SK-N-SH (cell line): ENCODE measurements at regions not wholly inside any gene's neighbourhood (a gene's known extent, or its start where the extent isn't known, plus 50 kb on each side); places are given as distances from the start of the nearest gene placed in this dataset.

Experiments used
- CTCF ChIA-PET: fragments of 300-600, 350-600 bp; formaldehyde crosslinking; extraction: SDS; loops from one replicate; lab custom pipeline; 2021; lab: Yijun Ruan, JAX
- POLR2A ChIA-PET: fragments of 350-600 bp; sonication (Branson Sonifier 250); formaldehyde crosslinking; extraction: SDS; loops from one replicate; lab custom pipeline; 2020; ENCODE audit warnings: antibody characterized with exemption, inconsistent platforms; lab: Yijun Ruan, JAX
- DNase-seq: peaks from one replicate; pipeline ENCODE4 v3.0.0; 2012
- H2AFZ ChIP-seq: fragments of 200-600 bp; sonication (generic); 2 replicates; pipeline ENCODE4 v1.8.1; 2016; ENCODE audit warnings: antibody characterized with exemption, mild to moderate bottlenecking, low read depth
- H3F3A ChIP-seq: fragments of 200-600 bp; sonication (generic); replicated peaks from 2 replicates; pipeline ENCODE3; 2016; ENCODE audit warnings: antibody characterized with exemption, mild to moderate bottlenecking; ENCODE audit not compliant: insufficient read depth
- H3K27ac ChIP-seq, 2 experiments: fragments of 200-500 bp in 1 of 2; fragments of 200-600 bp in 1 of 2; sonication (Bioruptor generic) in 1 of 2; sonication (generic), shearing (Covaris generic) in 1 of 2; 2 replicates each; pipeline versions ENCODE4 v1.5.1 to v1.6.1; 2014 to 2016; ENCODE audit warnings: low read depth in 2 of 2, inconsistent platforms in 1 of 2, low read length in 1 of 2, mild to moderate bottlenecking in 1 of 2, mixed read lengths in 1 of 2
- H3K27me3 ChIP-seq: fragments of 200-600 bp; sonication (generic), shearing (Covaris generic); 2 replicates; pipeline ENCODE4 v1.6.1; 2016; ENCODE audit warnings: mixed run types; ENCODE audit not compliant: insufficient read depth
- H3K36me3 ChIP-seq, 2 experiments: fragments of 200-500 bp in 1 of 2; fragments of 200-600 bp in 1 of 2; sonication (Bioruptor generic) in 1 of 2; sonication (generic) in 1 of 2; replicated peaks in 1 of 2; 2 replicates each; pipeline versions ENCODE3 to v1.5.1; 2014 to 2016; ENCODE audit warnings: low read length in 1 of 2, mild to moderate bottlenecking in 1 of 2; ENCODE audit not compliant: insufficient read depth in 2 of 2, control insufficient read depth in 1 of 2
- H3K4me1 ChIP-seq, 2 experiments: fragments of 200-500 bp in 1 of 2; fragments of 200-600 bp in 1 of 2; sonication (Bioruptor generic) in 1 of 2; sonication (generic), shearing (Covaris generic) in 1 of 2; 2 replicates each; pipeline versions ENCODE4 v1.5.1 to v1.6.1; 2014 to 2016; ENCODE audit warnings: low read depth in 1 of 2, low read length in 1 of 2, mixed run types in 1 of 2; ENCODE audit not compliant: insufficient read depth in 2 of 2, control insufficient read depth in 1 of 2
- H3K4me2 ChIP-seq: fragments of 200-600 bp; sonication (generic), shearing (Covaris generic); 2 replicates; pipeline ENCODE4 v1.6.1; 2017; ENCODE audit warnings: mixed run types
- H3K4me3 ChIP-seq, 2 experiments: fragments of 200-500 bp in 1 of 2; fragments of 200-600 bp in 1 of 2; sonication (Bioruptor generic) in 1 of 2; sonication (generic), shearing (Covaris generic) in 1 of 2; 2 replicates each; pipeline versions ENCODE4 v1.5.1 to v1.8.1; 2014 to 2016; ENCODE audit warnings: low read depth in 2 of 2, inconsistent platforms in 1 of 2, low read length in 1 of 2, mild to moderate bottlenecking in 1 of 2, mixed read lengths in 1 of 2, moderate library complexity in 1 of 2
- H3K79me2 ChIP-seq: fragments of 200-600 bp; sonication (generic); 2 replicates; pipeline ENCODE4 v1.8.1; 2017; ENCODE audit warnings: mild to moderate bottlenecking; ENCODE audit not compliant: insufficient read depth
- H3K9ac ChIP-seq: fragments of 200-600 bp; sonication (generic); 2 replicates; pipeline ENCODE4 v1.6.1; 2017; ENCODE audit warnings: mixed run types
- H3K9me2 ChIP-seq: fragments of 200-600 bp; sonication (generic); 2 replicates; pipeline ENCODE4 v1.6.1; 2017; ENCODE audit warnings: mixed run types
- H3K9me3 ChIP-seq: fragments of 200-600 bp; sonication (generic); 2 replicates; pipeline ENCODE4 v1.6.1; 2017; ENCODE audit warnings: mixed run types, mild to moderate bottlenecking, moderate library complexity
- H4K20me1 ChIP-seq: fragments of 200-600 bp; sonication (generic); 2 replicates; pipeline ENCODE4 v1.6.1; 2017; ENCODE audit warnings: mild to moderate bottlenecking, mixed run types; ENCODE audit not compliant: insufficient read depth
- CHD2 ChIP-seq: fragments of 150-350 bp; IDR thresholded peaks from 2 replicates; pipeline ENCODE4 v1.6.1; 2018; ENCODE audit warnings: low read length; ENCODE audit not compliant: partially characterized antibody
- FOXJ3 ChIP-seq: sonication (generic); formaldehyde crosslinking; IDR thresholded peaks from 2 replicates; pipeline ENCODE4 v1.5.1; 2020; ENCODE audit warnings: mild to moderate bottlenecking, missing genetic modification reagents
- GABPA ChIP-seq: IDR thresholded peaks from 2 replicates; pipeline ENCODE4 v1.4.0; 2012; ENCODE audit warnings: low read depth, mild to moderate bottlenecking
- IRF3 ChIP-seq: fragments of 150-350 bp; IDR thresholded peaks from 2 replicates; pipeline ENCODE4 v1.6.1; 2016; ENCODE audit warnings: mild to moderate bottlenecking, low read depth, low read length
- JUND ChIP-seq: IDR thresholded peaks from 2 replicates; pipeline ENCODE4 v1.4.0; 2012
- MAX ChIP-seq: IDR thresholded peaks from 2 replicates; pipeline ENCODE4 v1.4.0; 2012; ENCODE audit warnings: low read depth
- MEF2A ChIP-seq: IDR thresholded peaks from 2 replicates; pipeline ENCODE4 v1.4.0; 2012; ENCODE audit warnings: low read depth, borderline replicate concordance
- MXI1 ChIP-seq: IDR thresholded peaks from 2 replicates; pipeline ENCODE4 v1.6.1; 2012; ENCODE audit warnings: mild to moderate bottlenecking, low read depth, low read length, improper control_type of control experiment
- NFIC ChIP-seq: IDR thresholded peaks from 2 replicates; pipeline ENCODE4 v1.4.0; 2012; ENCODE audit warnings: borderline replicate concordance
- NRF1 ChIP-seq: IDR thresholded peaks from 2 replicates; pipeline ENCODE4 v1.6.1; 2012; ENCODE audit warnings: low read depth, mild to moderate bottlenecking, low read length
- PBX3 ChIP-seq: IDR thresholded peaks from 2 replicates; pipeline ENCODE4; 2012
- REST ChIP-seq: IDR thresholded peaks from 2 replicates; pipeline ENCODE4 v1.6.1; 2012; ENCODE audit warnings: mild to moderate bottlenecking, low read depth, low read length, moderate library complexity
- RFX5 ChIP-seq: IDR thresholded peaks from 2 replicates; pipeline ENCODE4 v1.6.1; 2012; ENCODE audit warnings: mild to moderate bottlenecking, improper control_type of control experiment, low read length
- TAF1 ChIP-seq: IDR thresholded peaks from 2 replicates; pipeline ENCODE4 v1.6.1; 2012; ENCODE audit warnings: low read depth, mild to moderate bottlenecking, low read length, moderate library complexity, borderline replicate concordance
- TEAD4 ChIP-seq: IDR thresholded peaks from 2 replicates; pipeline ENCODE4 v1.4.0; 2012; ENCODE audit warnings: mild to moderate bottlenecking, borderline replicate concordance; ENCODE audit not compliant: insufficient read depth
- USF1 ChIP-seq: IDR thresholded peaks from 2 replicates; pipeline ENCODE4 v1.4.0; 2012; ENCODE audit warnings: low read depth, borderline replicate concordance
- USF2 ChIP-seq: fragments of 150-350 bp; IDR thresholded peaks from 2 replicates; pipeline ENCODE4 v1.6.1; 2017; ENCODE audit warnings: antibody characterized with exemption, low read length, low read depth, borderline replicate concordance
- YY1 ChIP-seq: IDR thresholded peaks from 2 replicates; pipeline ENCODE4 v1.4.0; 2012; ENCODE audit warnings: low read depth, mild to moderate bottlenecking
- WGBS: methylation state at CpG from one replicate; pipeline ENCODE4 v1.1.6; 2017; ENCODE audit warnings: low lambda C conversion rate; 5-methylcytosine and 5-hydroxymethylcytosine counted together
- TF ChIP-seq, protein P1 (sequence below): fragments of 200-600 bp; sonication (generic); IDR thresholded peaks from 2 replicates; pipeline ENCODE4 v1.6.1; 2017; ENCODE audit warnings: antibody characterized with exemption, mild to moderate bottlenecking, moderate library complexity

DNA sequence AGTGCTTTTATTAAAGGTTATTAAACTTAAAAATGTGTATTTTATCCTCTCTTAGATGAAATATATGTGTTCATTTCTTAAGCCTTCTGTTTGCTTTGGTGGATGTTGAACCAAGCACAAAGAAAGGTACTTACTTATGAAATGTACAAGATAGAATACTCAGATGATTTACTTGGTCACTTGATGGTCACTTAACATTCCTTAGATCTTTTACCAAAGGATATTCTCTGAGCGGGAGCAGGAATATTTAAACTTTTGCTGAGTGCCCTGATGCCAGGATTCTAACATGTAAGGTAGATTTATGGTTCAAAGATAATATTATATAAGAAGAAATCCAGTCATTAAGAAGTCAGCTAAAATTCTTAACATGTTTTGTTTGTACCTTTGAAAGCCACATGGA is 193.5 kb upstream of the ZEB2 start:
- ChIA-PET POLR2A (no interaction called here), CTCF (no interaction called here)
- no peak for DNase-seq
- Histone ChIP-seq H3K9me2 (no peaks in the 10 kb centered on the region), H3F3A (peaks cover 4% of the 10 kb centered on the region), H3K27ac (peak overlapping the region in 1 of 2 experiments; percentile 6; a peak in 1 of 4 replicates), H3K9me3 (peaks cover 9% of the 10 kb centered on the region), H2AFZ (no peak overlapping the region), H3K4me3 (no peak overlapping the region), H4K20me1 (no peaks in the 10 kb centered on the region), H3K4me1 (peaks cover 0 to 8% of the 10 kb centered on the region in 2 experiments; a peak in 2 of 4 replicates), H3K36me3 (no peaks in the 10 kb centered on the region), H3K79me2 (no peaks in the 10 kb centered on the region), H3K9ac (no peak overlapping the region), H3K4me2 (no peak overlapping the region), H3K27me3 (no peaks in the 10 kb centered on the region)
- 61% methylated on average over 1 of the region's 1 CpG for WGBS
- TF ChIP-seq MEF2A (no peak), NFIC (no peak), PBX3 (no peak), RFX5 (no peak), JUND (no peak), MXI1 (no peak), TEAD4 (no peak), USF2 (no peak), NRF1 (no peak), IRF3 (no peak), REST (no peak), YY1 (no peak), TAF1 (no peak), GABPA (no peak), CHD2 (no peak), FOXJ3 (CRISPR knock-in tag) (no peak), USF1 (no peak), MAX (no peak)
- TF ChIP-seq, protein P1, sequence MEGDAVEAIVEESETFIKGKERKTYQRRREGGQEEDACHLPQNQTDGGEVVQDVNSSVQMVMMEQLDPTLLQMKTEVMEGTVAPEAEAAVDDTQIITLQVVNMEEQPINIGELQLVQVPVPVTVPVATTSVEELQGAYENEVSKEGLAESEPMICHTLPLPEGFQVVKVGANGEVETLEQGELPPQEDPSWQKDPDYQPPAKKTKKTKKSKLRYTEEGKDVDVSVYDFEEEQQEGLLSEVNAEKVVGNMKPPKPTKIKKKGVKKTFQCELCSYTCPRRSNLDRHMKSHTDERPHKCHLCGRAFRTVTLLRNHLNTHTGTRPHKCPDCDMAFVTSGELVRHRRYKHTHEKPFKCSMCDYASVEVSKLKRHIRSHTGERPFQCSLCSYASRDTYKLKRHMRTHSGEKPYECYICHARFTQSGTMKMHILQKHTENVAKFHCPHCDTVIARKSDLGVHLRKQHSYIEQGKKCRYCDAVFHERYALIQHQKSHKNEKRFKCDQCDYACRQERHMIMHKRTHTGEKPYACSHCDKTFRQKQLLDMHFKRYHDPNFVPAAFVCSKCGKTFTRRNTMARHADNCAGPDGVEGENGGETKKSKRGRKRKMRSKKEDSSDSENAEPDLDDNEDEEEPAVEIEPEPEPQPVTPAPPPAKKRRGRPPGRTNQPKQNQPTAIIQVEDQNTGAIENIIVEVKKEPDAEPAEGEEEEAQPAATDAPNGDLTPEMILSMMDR: no peak
